HK-2 (cell line): ENCODE measurements at regions not wholly inside any gene's neighbourhood (a gene's known extent, or its start where the extent isn't known, plus 50 kb on each side); places are given as distances from the start of the nearest gene placed in this dataset.
"Not testable (repeated sequence)": the region's sequence is repeated elsewhere in the genome, so short reads cannot be mapped to it uniquely, and the experiment has no call there.

Experiments
- DNase-seq: peaks from one replicate; pipeline ENCODE4 v3.0.0-alpha.2; 2018; ENCODE audit not compliant: unreplicated experiment

DNA sequence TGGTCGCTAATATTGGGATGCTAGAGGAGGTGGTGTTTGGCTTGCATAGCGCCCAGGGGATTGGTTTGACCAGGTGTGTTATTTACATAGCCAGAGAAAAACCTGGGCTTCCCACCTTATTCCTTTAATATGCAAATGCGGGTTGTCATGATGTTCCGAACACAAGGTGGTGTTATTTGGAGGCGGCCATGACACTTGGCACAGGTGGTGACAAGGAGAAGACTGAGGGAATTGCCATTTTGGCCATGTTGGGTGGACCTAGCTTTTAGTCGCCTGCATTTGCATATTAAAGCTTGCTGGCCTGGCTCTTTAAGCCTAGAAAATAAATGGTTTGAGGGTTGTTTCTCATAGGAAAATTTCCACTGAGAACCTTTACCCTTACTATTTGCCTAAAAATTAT, 490.5 kb downstream of the SIPA1L2 start:
- DNase-seq, result no peak

DNA sequence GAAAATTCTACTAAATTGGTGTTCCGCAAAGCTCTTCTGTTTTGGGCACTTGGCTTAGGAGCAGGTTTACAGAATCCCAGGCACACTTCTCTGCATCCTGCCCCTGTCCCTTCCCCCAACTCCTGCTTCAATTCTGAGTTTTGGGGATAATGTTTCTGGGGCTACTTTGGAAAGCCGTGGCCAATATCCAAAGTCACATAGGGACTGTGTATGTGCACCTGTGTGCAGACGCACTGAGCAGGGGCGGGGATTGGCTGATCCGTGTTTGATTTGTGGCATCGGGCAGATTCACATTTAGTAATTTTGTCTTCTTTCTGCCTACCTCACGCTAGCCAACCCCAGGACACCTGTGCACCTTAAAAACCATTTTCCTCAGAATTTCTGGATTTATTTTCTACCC, 491.9 kb downstream of the SIPA1L2 start:
- DNase-seq, result no peak

DNA sequence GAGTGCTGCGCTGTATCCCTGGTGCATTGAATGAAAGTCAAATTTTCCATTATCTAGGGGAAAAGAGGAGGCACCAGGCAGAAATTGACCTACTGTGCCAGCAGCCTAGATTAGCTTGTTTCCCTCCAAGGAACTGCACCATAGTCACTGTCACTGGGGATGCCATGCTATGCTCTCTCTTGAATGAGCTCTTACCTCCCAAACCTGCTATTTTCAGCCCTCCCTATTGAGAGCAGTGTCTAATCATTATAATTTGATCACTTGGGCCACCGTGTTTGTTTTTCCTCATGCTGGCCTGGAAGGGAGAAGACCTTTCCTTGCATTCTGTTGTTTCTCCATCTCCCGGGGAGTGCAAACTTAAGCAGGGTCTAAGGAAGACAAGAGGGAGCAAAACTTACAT, 492.9 kb downstream of the SIPA1L2 start:
- no peak for DNase-seq

DNA sequence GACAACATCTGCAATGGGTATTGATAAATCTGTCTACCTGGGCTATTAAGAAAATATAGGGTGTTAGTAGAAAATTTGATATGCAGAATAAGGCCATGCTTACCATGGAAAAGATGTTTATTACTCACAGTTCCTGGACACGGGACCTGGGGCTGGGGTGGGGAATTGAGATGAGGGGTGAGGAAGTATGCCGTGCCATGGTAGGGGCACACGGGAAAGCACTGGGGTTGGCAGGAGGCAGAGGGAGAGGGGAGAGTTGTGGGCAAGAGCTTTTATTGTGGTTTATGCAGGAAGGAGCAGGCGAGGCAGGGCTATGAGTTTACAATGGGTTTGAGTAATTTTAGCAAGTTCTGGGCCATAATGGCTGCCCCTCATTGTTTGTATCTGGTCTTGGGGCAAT, 493.8 kb downstream of the SIPA1L2 start:
- no peak for DNase-seq

DNA sequence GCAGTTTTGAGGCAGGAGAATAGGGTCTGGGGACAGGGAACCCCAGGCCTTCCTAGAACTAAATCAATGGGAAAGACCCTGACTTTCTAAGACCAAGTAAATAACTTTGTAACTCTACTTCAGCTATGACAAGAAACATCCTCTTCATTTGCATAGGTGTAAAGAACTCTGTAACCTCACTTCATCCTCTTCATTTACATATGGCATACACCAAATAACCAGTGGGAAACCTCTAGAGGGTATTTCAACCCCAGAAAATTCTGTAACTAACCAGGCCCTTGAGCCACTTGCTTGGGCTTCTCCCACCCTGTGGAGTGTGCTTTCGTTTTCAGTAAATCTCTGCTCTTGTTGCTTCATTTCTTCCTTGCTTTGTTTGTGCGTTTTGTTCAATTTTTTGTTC, 495.6 kb downstream of the SIPA1L2 start:
- no peak for DNase-seq

DNA sequence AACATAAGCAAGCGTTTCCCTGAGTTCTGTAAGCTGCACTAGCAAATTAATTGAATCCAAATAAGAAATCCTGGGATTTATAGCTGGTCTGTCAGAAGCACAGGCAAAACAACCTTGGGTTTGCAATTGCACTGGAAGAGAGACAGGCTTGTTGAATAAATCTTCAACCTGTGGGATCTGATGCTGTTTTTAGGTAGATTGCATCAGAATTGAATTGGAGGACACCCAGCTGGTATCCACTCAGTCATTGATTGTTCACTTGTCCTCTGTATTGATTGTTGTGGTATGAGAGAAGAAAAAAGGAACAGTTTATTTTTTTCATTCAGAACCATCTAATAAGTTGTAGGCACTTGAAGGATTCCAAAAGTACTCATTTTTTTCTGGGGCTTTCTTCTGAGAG, 497.4 kb downstream of the SIPA1L2 start:
- DNase-seq, result no peak

DNA sequence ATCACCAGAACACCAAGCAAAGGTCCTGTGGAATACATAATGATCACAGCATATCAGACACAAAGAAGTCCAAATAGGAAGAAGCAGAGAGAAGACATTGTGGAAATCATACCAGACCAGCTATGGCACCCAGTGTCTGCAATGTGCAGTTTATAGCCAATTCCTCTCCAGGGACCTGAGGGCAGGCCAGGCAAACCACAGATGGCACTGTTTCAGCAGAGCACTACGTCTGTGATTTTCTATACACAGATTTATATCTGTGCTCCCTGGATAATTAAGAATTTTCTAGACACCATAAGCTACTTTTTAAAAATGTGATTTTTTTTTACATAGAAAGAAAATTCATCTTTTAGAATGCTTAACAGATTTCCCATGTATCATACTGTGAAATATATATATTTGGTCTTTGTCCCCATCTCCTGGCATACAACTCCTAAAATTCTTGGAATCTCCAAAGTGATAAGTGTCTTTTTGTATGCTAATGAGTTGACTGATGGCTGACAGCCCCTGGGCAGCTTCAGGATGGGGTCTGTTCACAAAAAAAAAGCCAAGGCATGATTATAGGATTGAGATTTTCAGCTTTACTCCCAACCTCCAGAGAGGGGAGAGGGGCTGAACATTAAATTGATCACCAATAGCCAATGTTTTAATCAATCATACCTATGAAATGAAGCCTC, 498.1 kb downstream of the SIPA1L2 start:
- DNase-seq, result no peak

DNA sequence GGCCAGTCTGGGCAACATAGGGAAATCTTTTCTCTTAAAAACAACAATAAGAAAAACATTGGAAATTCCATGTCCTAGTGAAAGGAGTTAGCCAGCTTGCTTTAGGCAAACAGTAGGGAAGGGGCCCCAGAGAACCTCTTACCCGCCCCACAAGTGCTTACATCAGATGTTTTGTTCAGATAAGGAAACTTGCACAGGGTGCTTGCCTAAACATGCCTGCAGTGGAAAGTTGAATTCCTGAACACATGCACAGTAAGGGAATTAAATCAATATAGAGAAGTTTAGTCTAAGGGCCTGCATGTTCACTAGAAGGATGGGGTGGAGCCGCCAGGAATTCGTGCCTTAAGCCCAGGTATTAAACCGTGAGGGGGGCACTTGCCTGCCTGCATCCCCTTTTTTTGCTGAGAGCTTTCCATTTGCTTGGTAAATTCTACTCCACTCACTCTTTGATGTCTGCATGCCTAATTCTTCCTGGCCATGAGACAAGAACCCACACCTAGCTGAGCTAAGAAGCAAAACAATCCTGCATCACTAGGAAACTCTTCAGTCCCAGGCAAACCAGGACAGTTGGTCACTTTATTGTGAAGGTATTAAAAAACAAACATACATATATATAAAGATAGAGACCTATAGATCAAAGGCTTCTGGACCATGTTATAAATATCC, 499.0 kb downstream of the SIPA1L2 start:
- no peak for DNase-seq

DNA sequence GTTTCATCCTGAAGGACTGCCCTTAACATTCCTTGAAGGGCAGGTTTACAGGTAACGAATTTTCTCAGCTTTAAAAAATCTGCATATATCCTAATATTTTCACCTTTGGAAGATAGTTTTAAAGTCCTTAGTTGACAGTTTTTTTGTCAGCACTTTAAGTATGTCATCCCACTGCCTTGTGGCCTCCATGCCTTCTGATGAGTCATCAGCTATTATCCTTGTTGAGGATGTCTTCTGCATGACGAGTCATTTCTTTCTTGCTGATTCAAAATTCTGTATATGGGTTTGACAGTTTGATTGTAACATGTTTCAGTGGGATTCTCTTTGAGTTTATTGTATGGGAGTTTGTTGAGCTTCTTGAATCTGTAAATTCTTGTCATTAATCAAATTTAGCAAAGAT, 500.6 kb downstream of the DISC1 start:
- no peak for DNase-seq

DNA sequence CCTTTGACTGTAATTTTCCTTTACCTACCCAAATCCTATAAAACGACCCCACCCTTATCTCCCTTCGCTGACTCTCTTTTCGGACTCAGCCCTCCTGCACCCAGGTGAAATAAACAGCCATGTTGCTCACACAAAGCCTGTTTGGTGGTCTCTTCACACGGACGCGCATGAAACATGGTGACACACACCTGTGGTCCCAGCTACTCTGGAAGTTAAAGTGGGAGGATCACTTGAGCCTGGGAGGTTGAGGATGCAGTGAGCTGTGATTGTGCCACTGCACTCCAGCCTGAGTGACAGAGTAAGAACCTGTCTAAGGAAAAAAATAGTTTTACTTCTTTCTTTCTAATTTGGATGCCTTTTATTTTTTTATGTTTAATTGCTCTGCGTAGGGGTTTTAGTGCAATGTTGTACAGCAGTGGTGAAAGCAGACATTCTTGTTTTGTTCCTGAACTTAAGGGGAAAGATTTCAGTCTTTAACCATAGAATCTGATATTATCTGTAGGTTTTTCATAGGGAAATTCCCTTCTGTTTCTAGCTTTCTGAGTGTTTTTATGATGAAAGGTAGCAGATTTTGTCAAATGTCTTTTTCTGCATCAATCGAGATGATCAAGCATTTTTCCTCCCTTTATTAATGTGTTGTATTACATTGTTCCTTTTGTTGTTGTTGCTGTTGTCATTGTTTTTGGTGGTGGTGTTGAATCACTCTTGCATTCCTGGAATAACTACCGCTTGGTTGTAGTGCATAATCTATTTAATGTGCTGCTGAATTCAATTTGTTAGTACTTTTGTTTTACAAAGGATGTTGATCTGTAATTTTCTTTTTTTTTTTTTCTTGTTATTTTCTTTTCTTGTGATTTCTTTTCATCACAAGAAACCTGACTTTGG, 497.4 kb downstream of the DISC1 start:
- DNase-seq, result no peak

DNA sequence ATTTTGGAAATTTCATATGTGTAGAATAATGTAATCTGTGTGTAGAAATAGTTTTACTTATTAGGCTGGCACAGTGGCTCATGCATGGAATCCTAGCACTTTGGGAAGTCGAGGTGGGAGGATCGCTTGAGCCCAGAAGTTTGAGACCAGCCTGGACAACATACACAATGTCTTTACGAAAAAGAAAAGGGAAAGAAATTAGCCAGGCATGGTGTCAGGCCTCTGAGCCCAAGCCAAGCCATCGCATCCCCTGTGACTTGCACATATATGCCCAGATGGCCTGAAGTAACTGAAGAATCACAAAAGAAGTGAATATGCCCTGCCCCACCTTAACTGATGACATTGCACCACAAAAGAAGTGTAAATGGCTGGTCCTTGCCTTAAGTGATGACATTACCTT, 491.3 kb downstream of the DISC1 start:
- not testable (repeated sequence) for DNase-seq

DNA sequence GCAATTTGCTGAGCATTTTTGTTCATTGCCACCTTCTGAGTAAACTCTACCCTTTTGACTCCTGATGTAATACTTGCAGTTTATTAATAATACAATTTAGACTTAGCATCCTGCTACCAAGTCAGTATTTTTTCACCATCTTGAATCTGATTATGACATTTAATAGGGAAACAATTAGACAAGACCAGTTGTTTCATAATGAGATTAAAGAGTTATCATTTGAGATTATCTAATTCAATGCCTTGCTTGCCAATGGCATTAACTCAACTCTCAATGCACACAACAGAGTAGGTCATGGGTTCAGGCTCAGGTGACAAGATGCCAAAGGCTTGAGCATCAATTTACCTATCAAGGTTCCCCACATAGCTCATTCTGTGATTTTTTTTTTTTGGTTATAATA, 488.4 kb downstream of the DISC1 start:
- DNase-seq, result no peak

DNA sequence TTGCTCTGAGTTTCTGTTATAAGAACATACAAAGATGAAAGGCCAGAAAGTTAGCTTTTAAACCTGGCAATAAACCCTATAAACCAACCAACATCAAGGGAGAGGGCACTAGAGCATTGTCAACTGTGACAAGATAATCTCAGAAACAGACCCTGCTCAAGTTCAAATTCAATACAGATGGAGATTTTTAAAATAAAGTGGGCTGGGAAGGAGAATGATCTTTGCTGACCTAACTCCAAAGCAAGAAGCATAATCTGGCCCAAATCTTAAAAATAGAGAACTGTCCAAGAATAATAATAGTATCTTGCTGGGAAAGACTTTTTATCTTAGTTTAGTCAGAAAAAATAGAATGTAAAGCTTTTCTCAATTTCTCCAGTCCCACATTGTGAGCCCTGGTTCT, 485.5 kb downstream of the DISC1 start:
- no peak for DNase-seq

DNA sequence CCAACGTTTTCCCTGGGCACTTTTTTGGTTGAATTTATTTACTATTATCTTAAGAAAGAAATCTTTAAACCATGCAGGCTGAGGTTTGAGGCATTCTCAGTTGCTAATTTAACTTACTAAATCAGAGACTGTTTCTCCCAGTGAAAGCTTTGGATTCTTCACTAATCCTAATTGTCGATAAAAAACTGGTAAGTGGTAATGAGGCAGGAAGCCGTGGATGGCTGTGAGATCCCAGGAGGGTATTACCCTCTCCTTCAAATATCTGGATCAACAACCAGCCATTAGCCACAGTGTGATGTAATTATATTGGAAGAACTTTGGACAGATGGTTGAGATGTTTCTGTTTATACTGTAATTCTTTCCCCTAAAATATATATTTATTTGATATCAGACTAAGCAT, 485.0 kb downstream of the DISC1 start:
- no peak for DNase-seq

DNA sequence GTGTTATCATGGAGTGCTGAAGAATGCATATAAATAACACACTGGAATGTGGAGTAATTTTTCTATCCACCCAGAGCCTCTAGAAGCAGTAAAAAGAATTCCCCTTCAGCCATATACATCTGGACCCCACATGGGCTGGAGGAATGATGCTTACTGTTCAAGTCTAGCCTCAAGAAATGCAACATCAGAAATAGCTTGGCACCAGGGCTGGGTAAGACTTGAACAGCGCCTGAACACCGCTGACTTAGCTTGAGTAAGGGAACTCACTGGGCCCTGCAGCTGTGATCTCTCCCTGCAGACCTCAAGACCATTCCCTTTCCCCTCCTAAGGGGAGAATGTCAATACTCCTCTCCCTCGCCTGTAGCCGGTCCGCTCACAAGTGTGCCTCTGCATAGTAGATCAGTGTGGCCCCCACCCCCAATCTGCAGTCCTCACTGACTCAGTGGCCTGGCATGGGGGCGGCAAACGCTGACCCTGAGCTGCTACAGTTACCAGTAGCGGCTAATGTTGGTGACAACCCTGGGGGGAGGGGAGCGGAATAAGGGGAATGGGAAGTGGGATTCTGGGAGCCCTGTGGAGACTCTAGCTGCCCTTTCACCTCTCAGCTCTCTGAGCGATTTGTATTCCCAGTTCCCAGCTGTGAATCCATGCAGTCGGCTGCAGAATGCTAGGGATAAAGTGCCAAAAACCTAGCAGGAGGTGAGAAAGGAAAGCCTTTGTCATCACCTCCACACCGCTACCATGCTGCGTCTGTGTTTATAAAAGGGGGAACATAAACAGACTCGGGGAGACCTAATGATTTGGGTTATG, 483.9 kb downstream of the DISC1 start:
- no peak for DNase-seq

DNA sequence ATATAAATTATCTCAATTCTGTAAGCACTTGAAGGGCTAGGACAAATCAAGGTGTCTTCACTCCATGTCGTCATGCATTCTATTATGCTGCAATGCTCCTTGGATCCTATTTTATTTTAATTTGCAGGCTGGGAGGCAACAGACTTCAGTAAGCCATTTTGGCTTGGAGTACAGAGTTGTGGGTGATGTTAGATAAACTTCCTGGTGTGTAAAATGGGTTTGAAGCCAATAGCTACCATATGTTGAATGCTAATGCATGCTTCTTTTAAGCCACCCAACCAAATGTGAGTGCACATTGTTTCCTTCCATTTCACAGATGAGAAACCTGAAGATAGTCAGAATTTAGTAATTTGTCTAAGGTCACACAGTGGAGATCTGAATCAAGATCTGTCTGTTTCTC, 482.8 kb downstream of the DISC1 start:
- no peak for DNase-seq

DNA sequence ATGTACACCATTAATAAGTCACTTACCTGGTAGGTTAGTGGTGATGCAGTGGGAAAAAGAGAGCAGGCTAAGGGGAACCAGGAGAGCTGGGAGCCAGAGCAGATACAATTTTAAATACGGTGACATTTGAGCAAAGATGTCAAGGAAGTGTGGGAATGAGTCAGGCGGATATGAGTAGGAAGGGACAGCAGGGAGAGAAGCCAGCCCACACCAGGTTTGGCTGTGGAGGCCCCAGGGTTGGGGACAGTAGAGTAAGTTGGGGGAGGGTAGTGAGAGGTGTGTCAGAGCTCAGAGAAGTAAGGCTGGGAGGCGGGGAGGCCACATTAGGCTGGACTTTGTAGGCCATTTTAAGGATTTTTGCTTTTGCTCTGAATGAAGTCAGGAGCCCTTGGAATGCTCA, 482.0 kb downstream of the DISC1 start:
- DNase-seq, result no peak

DNA sequence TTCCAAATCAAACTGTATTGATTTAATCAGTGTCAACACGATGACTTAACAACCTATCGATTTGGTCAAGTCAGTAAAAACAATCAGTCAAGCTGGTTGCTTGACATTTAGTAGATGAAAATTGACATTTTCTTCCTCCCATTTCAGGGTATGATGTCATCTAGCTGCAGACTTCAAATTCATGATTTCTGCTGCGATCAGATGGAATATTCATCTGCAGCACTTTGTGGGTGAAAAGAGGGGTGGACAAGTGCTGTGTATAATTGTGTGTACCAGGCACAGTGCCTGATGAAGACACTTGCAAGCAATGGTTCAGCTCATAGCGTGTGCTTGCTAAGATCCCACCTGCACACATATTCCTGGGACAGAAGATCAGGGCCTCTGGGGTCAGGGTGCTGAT, 479.8 kb downstream of the DISC1 start:
- DNase-seq, result no peak

DNA sequence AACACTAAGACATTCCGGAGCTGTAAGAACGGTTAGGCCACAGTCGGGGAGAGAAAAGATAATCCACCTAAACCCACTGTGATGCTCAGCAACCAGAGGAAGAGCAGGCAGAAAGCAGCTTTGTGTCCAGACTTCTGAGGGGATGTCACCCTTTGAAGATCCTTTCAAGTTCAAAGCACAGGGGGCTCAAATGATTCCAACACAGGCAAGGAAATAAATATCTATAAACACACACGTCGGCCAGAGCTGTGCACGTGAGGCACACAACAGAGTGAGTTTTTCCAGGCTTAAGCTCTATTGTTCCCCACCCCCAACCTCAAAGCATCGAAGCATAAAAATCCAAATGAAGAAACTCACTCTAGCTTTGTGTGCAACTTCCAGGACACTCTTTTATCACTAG, 479.0 kb downstream of the DISC1 start:
- DNase-seq, result no peak

DNA sequence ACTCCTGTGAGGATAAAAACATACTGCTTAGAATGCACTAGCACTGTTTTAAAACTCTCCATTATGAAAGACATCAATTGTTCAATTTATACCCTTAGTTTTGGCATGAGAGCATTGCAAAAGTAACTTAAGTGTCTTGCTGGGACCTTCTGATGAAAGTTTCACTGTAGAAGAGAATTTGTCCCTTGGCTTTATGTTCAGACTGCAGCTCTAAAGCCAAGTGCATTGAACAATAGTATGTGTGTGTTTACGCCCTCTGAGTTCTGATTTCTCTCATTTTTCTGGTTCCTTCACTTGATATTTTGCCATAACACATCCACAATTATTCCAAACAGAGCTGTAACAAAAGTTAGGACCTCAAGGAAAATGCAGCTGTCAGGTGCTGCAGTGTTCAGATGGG, 474.6 kb downstream of the DISC1 start:
- no peak for DNase-seq

DNA sequence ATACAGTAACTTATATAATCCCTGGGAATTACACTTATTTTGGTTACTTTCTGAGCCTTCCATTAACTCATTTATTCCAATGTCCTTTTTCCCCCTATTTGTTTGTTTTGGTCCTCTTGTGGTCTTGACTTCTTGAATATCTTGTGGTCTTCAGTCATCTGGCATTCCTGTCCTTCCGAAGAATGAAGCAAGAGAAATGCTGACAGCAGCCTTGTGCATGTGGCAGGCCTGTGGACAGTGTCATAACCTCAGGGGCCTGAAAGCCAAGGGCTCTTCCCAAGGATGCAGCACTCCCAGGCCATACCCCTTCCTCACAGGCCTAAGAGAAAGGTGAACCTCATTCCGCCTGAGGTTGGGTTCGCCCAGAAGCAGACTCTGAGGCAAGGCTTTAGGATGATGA, 470.2 kb downstream of the DISC1 start:
- DNase-seq, result no peak
